Transverse colon (tissue), 4 donors: ENCODE measurements at regions not wholly inside any gene's neighbourhood (a gene's known extent, or its start where the extent isn't known, plus 50 kb on each side); places are given as distances from the start of the nearest gene placed in this dataset.

Experiments used
- DNase-seq: peaks from one replicate; pipeline ENCODE4 v3.0.0-alpha.2; 2019
- H3K27ac ChIP-seq, 4 donors: fragments of 200-600 bp; sonication (generic); 2 replicates each; pipeline ENCODE4 v1.5.1; 2016 to 2018; ENCODE audit warnings: inconsistent platforms in 4 of 4
- H3K27me3 ChIP-seq: fragments of 200-600 bp; sonication (generic); 2 replicates; pipeline ENCODE4 v1.5.1; 2017; ENCODE audit warnings: inconsistent platforms
- H3K36me3 ChIP-seq, 4 donors: fragments of 200-600 bp; sonication (generic); 2 replicates each; pipeline ENCODE4 v1.5.1; 2017 to 2019; ENCODE audit warnings: inconsistent platforms in 4 of 4
- H3K4me1 ChIP-seq, 4 donors: fragments of 200-600 bp; sonication (generic); 2 replicates each; pipeline ENCODE4 v1.5.1; 2017 to 2020; ENCODE audit warnings: inconsistent platforms in 4 of 4
- H3K4me3 ChIP-seq, 4 donors: fragments of 200-600 bp; sonication (generic); 1 replicate in 1 of 4; 2 replicates in 3 of 4; pipeline versions ENCODE4 v1.5.1 to v1.6.1; 2017 to 2019; ENCODE audit warnings: inconsistent platforms in 4 of 4
- H3K9me3 ChIP-seq, 2 donors: fragments of 200-600 bp; sonication (generic); 2 replicates each; pipeline ENCODE4 v1.5.1; 2017 to 2019; ENCODE audit warnings: inconsistent platforms in 2 of 2
- EP300 ChIP-seq: sonication (generic); formaldehyde crosslinking; IDR thresholded peaks from one replicate; pipeline ENCODE4 v1.6.1; 2017; ENCODE audit warnings: antibody characterized with exemption, low read depth
- POLR2A ChIP-seq: fragments of 450-650 bp; IDR thresholded peaks from one replicate; pipeline ENCODE4 v1.6.1; 2016; ENCODE audit warnings: antibody characterized with exemption, mild to moderate bottlenecking, moderate library complexity
- POLR2AphosphoS5 ChIP-seq, 3 donors: sonication (generic); formaldehyde crosslinking; IDR thresholded peaks; one replicate each; pipeline ENCODE4 v1.6.1; 2016; ENCODE audit warnings: antibody characterized with exemption in 3 of 3
- WGBS, 2 donors: methylation state at CpG; one replicate each; pipeline ENCODE4 v1.1.5; 2018; ENCODE audit warnings: low coverage in 1 of 2; 5-methylcytosine and 5-hydroxymethylcytosine counted together
- in situ Hi-C, 4 donors: fragments of 200-750 bp; cut with MboI; loops; one replicate each; pipeline versions ENCODE4 v1.15.0 to v1.15.1; 2017; ENCODE audit warnings: low sequenced_read_pairs in 3 of 4, low pct_ligation_motif_present in 1 of 4, low pct_unique_long_range_greater_than_20kb in 1 of 4
- intact Hi-C: fragments of 100-400 bp; cut with DNase I; formaldehyde crosslinking; loops from one replicate; pipeline ENCODE4 v1.15.1; 2023; ENCODE audit warnings: low total_unique reads
- TF ChIP-seq, protein P1 (sequence below), 5 experiments: fragments of 200-600 bp in 3 of 5; fragments of 450-650 bp in 2 of 5; sonication (generic) in 3 of 5; IDR thresholded peaks; 1 replicate in 2 of 5; 2 replicates in 3 of 5; pipeline ENCODE4 v1.5.1; 2016 to 2017; ENCODE audit warnings: antibody characterized with exemption in 5 of 5, inconsistent platforms in 3 of 5, mild to moderate bottlenecking in 2 of 5, moderate library complexity in 1 of 5

DNA sequence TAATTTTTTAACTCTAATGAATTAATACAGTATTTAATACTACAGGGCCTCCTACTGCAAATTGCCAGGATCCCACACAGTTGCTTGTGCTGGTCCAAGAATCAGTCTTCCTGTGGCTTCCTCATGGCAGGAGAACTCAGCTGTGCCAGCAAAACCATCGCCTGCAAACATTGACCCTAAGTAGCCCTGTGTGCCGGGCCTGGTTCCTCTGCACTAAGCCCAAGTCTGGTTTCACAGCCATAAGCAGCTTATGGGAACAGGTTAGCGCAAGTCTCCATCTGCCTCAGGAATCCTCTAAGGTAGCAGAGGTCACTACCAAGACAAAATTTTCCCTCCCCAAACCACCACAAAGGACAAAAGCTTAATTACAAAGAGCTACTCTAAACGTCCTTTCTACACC lies 216.6 kb downstream of the PLA2G4A start:
- TF ChIP-seq POLR2A: no peak
- no peak for TF ChIP-seq POLR2AphosphoS5 (IDR thresholded peaks at IDR 0.05)
- no peak for TF ChIP-seq EP300
- TF ChIP-seq, protein P1, sequence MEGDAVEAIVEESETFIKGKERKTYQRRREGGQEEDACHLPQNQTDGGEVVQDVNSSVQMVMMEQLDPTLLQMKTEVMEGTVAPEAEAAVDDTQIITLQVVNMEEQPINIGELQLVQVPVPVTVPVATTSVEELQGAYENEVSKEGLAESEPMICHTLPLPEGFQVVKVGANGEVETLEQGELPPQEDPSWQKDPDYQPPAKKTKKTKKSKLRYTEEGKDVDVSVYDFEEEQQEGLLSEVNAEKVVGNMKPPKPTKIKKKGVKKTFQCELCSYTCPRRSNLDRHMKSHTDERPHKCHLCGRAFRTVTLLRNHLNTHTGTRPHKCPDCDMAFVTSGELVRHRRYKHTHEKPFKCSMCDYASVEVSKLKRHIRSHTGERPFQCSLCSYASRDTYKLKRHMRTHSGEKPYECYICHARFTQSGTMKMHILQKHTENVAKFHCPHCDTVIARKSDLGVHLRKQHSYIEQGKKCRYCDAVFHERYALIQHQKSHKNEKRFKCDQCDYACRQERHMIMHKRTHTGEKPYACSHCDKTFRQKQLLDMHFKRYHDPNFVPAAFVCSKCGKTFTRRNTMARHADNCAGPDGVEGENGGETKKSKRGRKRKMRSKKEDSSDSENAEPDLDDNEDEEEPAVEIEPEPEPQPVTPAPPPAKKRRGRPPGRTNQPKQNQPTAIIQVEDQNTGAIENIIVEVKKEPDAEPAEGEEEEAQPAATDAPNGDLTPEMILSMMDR (IDR thresholded peaks at IDR 0.05): no peak
- intact Hi-C loops: no loop called here
- H3K36me3 ChIP-seq: no peaks in the 10 kb centered on the region

DNA sequence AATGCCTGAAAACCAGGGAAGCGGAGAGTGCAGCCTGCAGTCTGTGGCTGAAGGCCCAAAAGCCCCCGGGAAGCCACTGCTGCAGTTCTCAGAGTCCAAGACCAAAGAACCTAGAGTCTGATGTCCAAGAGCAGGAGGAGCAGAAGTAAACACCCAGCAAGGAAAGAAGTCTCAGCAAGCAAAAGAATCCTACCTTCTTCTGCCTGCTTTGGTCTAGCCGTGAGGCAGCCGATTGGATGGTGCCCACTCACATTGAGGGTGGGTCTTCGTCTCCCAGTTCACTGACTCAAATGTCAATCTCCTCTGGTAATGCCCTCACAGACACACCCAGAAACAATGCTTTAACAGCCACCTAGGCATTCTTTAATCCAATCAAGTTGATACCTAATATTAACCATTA lies 217.5 kb downstream of the PLA2G4A start:
- in situ Hi-C loops (no loop called here), intact Hi-C loops (no loop called here)
- WGBS, 2 donors: 72 to 86% methylated on average over 2 to 5 of the region's 5 CpGs
- H3K27ac ChIP-seq: no peak overlapping the region
- DNase-seq: no peak
- TF ChIP-seq POLR2A (no peak), EP300 (no peak), POLR2AphosphoS5 (IDR thresholded peaks at IDR 0.05) (no peak)
- TF ChIP-seq, protein P1 (IDR thresholded peaks at IDR 0.05): no peak
- H3K36me3 ChIP-seq: no peaks in the 10 kb centered on the region
- no peaks in the 10 kb centered on the region for H3K4me1 ChIP-seq
- no peaks in the 10 kb centered on the region for H3K27me3 ChIP-seq
- no peak overlapping the region for H3K4me3 ChIP-seq
- no peaks in the 10 kb centered on the region for H3K9me3 ChIP-seq

More for the DNA sequence above, 216.6 kb downstream of the PLA2G4A start:
- Histone ChIP-seq H3K4me3 (no peak overlapping the region), H3K27me3 (no peaks in the 10 kb centered on the region), H3K4me1 (no peaks in the 10 kb centered on the region), H3K27ac (no peak overlapping the region), H3K9me3 (no peaks in the 10 kb centered on the region)
- DNase-seq: no peak
- in situ Hi-C loops: no loop called here
- WGBS, 2 donors: 33 to 74% methylated on average over 1 to 4 of the region's 4 CpGs

DNA sequence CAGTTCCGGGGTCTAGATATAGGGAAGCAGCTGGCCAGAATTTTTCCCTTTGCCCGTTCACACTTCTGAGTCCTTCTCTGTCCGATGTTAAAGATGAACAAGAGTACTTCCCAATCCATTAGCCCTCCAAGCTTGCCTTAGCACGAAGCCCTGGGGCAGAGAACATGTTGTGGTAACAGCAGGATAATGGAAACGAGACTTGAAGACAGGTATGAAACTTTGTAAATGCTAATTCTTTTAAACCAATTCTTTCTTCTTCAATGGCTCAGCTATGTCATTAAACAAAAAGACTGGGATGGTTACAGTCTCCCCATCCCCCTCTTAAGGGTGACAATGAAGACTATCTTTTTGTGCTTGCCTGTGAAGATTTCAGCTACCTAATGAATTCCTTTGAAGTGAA lies 218.5 kb downstream of the PLA2G4A start:
- no peak for DNase-seq
- WGBS, 2 donors: 62 to 77% methylated on average over 4 to 5 of the region's 5 CpGs
- TF ChIP-seq POLR2A: no peak
- no peak for TF ChIP-seq POLR2AphosphoS5 (IDR thresholded peaks at IDR 0.05)
- no peak for TF ChIP-seq EP300
- TF ChIP-seq, protein P1 (IDR thresholded peaks at IDR 0.05): no peak
- intact Hi-C loops (no loop called here), in situ Hi-C loops (no loop called here)
- Histone ChIP-seq H3K9me3 (no peaks in the 10 kb centered on the region), H3K27me3 (no peaks in the 10 kb centered on the region), H3K4me3 (no peak overlapping the region), H3K4me1 (no peaks in the 10 kb centered on the region), H3K27ac (no peak overlapping the region), H3K36me3 (no peaks in the 10 kb centered on the region)

DNA sequence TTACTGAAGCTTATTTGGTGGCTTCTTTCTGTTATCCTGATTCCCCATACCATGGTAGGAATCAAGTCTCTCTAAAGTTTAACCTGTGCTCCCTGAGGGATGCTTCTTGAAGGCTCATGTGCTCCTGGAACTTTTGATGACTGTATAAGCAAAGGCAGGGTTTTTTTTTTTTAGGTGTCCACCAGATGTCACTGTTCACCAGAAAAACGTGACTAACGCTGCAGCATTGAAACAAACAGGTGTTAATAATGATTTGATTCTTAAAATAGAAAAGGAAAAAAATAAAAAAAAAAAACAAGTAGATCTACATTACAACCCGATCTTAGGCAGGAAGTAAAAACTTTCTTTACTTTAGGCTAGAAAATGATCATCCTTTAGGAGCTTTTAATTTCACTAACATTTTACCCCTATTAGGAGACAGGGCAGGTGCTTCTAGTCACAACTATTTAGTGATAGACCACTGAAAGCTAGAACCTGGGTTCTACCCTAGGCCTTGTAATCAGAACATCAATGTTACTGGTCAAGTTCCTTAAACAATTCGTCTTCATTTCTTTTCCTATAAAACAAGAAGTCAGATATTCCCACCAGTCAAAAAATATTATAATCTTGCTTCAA lies 223.0 kb downstream of the PLA2G4A start:
- Histone ChIP-seq H3K9me3 (no peaks in the 10 kb centered on the region), H3K4me1 (no peaks in the 10 kb centered on the region), H3K27me3 (no peaks in the 10 kb centered on the region), H3K36me3 (no peaks in the 10 kb centered on the region), H3K27ac (no peak overlapping the region), H3K4me3 (no peak overlapping the region)
- in situ Hi-C loops (no loop called here), intact Hi-C loops (no loop called here)
- DNase-seq: no peak
- WGBS, 2 donors: 9 to 17% methylated on average over 4 of the region's 4 CpGs
- TF ChIP-seq, protein P1 (IDR thresholded peaks at IDR 0.05): peak in 4 of 5 experiments; percentile 22 to 46 (median 38)
- no peak for TF ChIP-seq EP300
